OCI-LY7 (cell line): ENCODE measurements at regions not wholly inside any gene's neighbourhood (a gene's known extent, or its start where the extent isn't known, plus 50 kb on each side); places are given as distances from the start of the nearest gene placed in this dataset.
"Not testable (repeated sequence)": the region's sequence is repeated elsewhere in the genome, so short reads cannot be mapped to it uniquely, and the experiment has no call there.

Experiments
- BruUV-seq: library from RNA; stranded (reverse); fragments of 400-500 nt; replicated peaks from 2 replicates; lab custom pipeline; 2021; lab: Mats Ljungman, UMichigan
- CTCF ChIA-PET: fragments of 300-600 bp; sonication (Branson Sonifier 250); formaldehyde crosslinking; loops from one replicate; lab custom pipeline; 2022; ENCODE audit warnings: antibody characterized with exemption; ENCODE audit not compliant: unreplicated experiment; lab: Charles Lee
- POLR2A ChIA-PET: fragments of 300-600 bp; sonication (Branson Sonifier 250); formaldehyde crosslinking; loops from one replicate; lab custom pipeline; 2022; ENCODE audit warnings: antibody characterized with exemption; lab: Charles Lee
- DNase-seq: peaks from one replicate; pipeline ENCODE4 v3.0.0-alpha.2; 2015; ENCODE audit warnings: low spot score
- H2AFZ ChIP-seq: fragments of 200-600 bp; sonication (generic), shearing (Covaris generic); 2 replicates; pipeline ENCODE4 v1.6.1; 2014; ENCODE audit warnings: mild to moderate bottlenecking, antibody characterized with exemption, low read length, moderate library complexity
- H3K27ac ChIP-seq: fragments of 200-600 bp; sonication (generic); 2 replicates; pipeline ENCODE4 v1.5.1; 2014; ENCODE audit warnings: mixed run types, low read depth, mild to moderate bottlenecking, moderate library complexity, low read length, inconsistent platforms; ENCODE audit not compliant: poor library complexity, severe bottlenecking
- H3K36me3 ChIP-seq: fragments of 200-600 bp; sonication (generic); 2 replicates; pipeline ENCODE4 v1.6.1; 2014; ENCODE audit warnings: mild to moderate bottlenecking, antibody characterized with exemption, low read length, moderate library complexity, mixed read lengths; ENCODE audit not compliant: insufficient read depth
- H3K4me1 ChIP-seq: fragments of 200-600 bp; sonication (generic); 2 replicates; pipeline ENCODE4 v1.5.1; 2014; ENCODE audit warnings: mild to moderate bottlenecking, low read length; ENCODE audit not compliant: insufficient read depth, poor library complexity, severe bottlenecking
- H3K4me2 ChIP-seq: fragments of 200-600 bp; sonication (generic); 2 replicates; pipeline ENCODE4 v1.6.1; 2014; ENCODE audit warnings: mild to moderate bottlenecking, low read length
- H3K4me3 ChIP-seq: fragments of 200-600 bp; sonication (generic); 2 replicates; pipeline ENCODE4 v1.5.1; 2014; ENCODE audit warnings: mild to moderate bottlenecking, low read depth, low read length; ENCODE audit not compliant: poor library complexity, severe bottlenecking
- H3K79me2 ChIP-seq: fragments of 200-600 bp; sonication (generic); 2 replicates; pipeline ENCODE4 v1.6.1; 2016; ENCODE audit warnings: low read depth, mild to moderate bottlenecking, low read length, moderate library complexity, mixed read lengths; ENCODE audit not compliant: insufficient read depth
- H3K9me2 ChIP-seq: fragments of 200-600 bp; sonication (generic); 2 replicates; pipeline ENCODE4 v1.6.1; 2016; ENCODE audit warnings: mild to moderate bottlenecking, low read length, mixed read lengths; ENCODE audit not compliant: insufficient read depth
- H3K9me3 ChIP-seq: fragments of 200-600 bp; sonication (generic); 2 replicates; pipeline ENCODE4 v1.6.1; 2014; ENCODE audit warnings: mild to moderate bottlenecking, mixed run types, low read length, mixed read lengths
- H4K20me1 ChIP-seq: fragments of 200-600 bp; sonication (generic); 2 replicates; pipeline ENCODE4 v1.6.1; 2014; ENCODE audit warnings: mild to moderate bottlenecking, antibody characterized with exemption, low read length, moderate library complexity, mixed read lengths; ENCODE audit not compliant: insufficient read depth
- EZH2phosphoT487 ChIP-seq: fragments of 200-600 bp; sonication (generic); IDR thresholded peaks from 2 replicates; pipeline ENCODE4 v1.6.1; 2018; ENCODE audit warnings: low read depth, borderline replicate concordance, mild to moderate bottlenecking, mixed run types, antibody characterized with exemption, low read length, moderate library complexity, mixed read lengths
- intact Hi-C: fragments of 100-400 bp; cut with micrococcal nuclease; formaldehyde crosslinking; loops from one replicate; pipeline ENCODE4 v1.10.0; 2022; ENCODE audit not compliant: unreplicated experiment
- TF ChIP-seq, protein P1 (sequence below): fragments of 200-600 bp; sonication (generic); conservative IDR thresholded peaks from 2 replicates; pipeline ENCODE4 v1.5.1; 2014; ENCODE audit warnings: mild to moderate bottlenecking, antibody characterized with exemption, low read length, moderate library complexity, mixed read lengths

GRCh38 chr6:114638341-114638740 lies 295.5 kb upstream of the HS3ST5 start:
- Histone ChIP-seq H3K79me2 (no peaks in the 10 kb centered on the region), H3K4me3 (no peak overlapping the region), H2AFZ (no peak overlapping the region), H3K9me3 (no peaks in the 10 kb centered on the region), H3K27ac (no peak overlapping the region), H4K20me1 (no peaks in the 10 kb centered on the region), H3K9me2 (no peaks in the 10 kb centered on the region), H3K4me1 (no peaks in the 10 kb centered on the region), H3K4me2 (no peak overlapping the region), H3K36me3 (no peaks in the 10 kb centered on the region)
- DNase-seq, result no peak
- BruUV-seq, result no TSS peak
- TF ChIP-seq EZH2phosphoT487, result no peak
- TF ChIP-seq, protein P1, sequence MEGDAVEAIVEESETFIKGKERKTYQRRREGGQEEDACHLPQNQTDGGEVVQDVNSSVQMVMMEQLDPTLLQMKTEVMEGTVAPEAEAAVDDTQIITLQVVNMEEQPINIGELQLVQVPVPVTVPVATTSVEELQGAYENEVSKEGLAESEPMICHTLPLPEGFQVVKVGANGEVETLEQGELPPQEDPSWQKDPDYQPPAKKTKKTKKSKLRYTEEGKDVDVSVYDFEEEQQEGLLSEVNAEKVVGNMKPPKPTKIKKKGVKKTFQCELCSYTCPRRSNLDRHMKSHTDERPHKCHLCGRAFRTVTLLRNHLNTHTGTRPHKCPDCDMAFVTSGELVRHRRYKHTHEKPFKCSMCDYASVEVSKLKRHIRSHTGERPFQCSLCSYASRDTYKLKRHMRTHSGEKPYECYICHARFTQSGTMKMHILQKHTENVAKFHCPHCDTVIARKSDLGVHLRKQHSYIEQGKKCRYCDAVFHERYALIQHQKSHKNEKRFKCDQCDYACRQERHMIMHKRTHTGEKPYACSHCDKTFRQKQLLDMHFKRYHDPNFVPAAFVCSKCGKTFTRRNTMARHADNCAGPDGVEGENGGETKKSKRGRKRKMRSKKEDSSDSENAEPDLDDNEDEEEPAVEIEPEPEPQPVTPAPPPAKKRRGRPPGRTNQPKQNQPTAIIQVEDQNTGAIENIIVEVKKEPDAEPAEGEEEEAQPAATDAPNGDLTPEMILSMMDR, result no peak
- POLR2A ChIA-PET, result no interaction called here
- intact Hi-C loops, result no loop called here
- CTCF ChIA-PET, result no interaction called here

- Histone ChIP-seq H3K79me2 (no peaks in the 10 kb centered on the region), H3K27ac (no peak overlapping the region), H3K4me1 (no peaks in the 10 kb centered on the region), H3K9me2 (no peaks in the 10 kb centered on the region), H3K9me3 (no peaks in the 10 kb centered on the region), H4K20me1 (no peaks in the 10 kb centered on the region), H3K36me3 (no peaks in the 10 kb centered on the region), H3K4me2 (no peak overlapping the region), H2AFZ (no peak overlapping the region), H3K4me3 (no peak overlapping the region)
- DNase-seq, result no peak
- no TSS peak for BruUV-seq
- TF ChIP-seq, protein P1, result no peak
- no peak for TF ChIP-seq EZH2phosphoT487
- intact Hi-C loops, result no loop called here
- POLR2A ChIA-PET, result no interaction called here
- CTCF ChIA-PET, result no interaction called here
Measured at GRCh38 chr6:114634016-114634415, 291.2 kb upstream of the HS3ST5 start.

DNA sequence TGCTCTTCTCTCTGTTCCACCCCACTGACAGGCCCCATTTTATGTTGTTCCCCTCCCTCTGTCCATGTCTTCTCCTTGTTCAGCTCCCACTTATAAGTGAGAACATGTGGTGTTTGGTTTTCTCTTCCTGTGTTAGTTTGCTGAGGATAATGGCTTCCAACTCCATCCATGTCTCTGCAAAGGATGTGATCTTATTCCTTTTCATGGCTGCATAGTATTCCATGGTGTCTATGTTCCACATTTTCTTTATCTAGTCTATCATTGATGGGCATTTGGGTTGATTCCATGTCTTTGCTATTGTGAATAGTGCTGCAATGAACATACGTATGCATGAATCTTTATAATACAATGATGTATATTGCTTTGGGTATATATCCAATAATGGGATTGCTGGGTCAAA lies 283.4 kb upstream of the HS3ST5 start:
- H4K20me1 ChIP-seq, H3K9me3 ChIP-seq, H3K79me2 ChIP-seq, BruUV-seq, H3K36me3 ChIP-seq, POLR2A ChIA-PET, DNase-seq, H3K4me3 ChIP-seq, H3K27ac ChIP-seq, intact Hi-C loops, H3K4me1 ChIP-seq, H3K9me2 ChIP-seq, H2AFZ ChIP-seq, H3K4me2 ChIP-seq, CTCF ChIA-PET: not testable (repeated sequence)
